ENCODE measurements at regions not wholly inside any gene's neighbourhood (a gene's known extent, or its start where the extent isn't known, plus 50 kb on each side); places are given as distances from the start of the nearest gene placed in this dataset.

- TF ChIP-seq CTCF (IDR thresholded peaks at IDR 0.05) (no peak), POLR2A (IDR thresholded peaks at IDR 0.05) (no peak)
Measured at GRCh38 chr7:86013662-86014061, 630.0 kb upstream of the GRM3 start.
